Endothelial cell of umbilical vein (primary cell): ENCODE measurements at regions not wholly inside any gene's neighbourhood (a gene's known extent, or its start where the extent isn't known, plus 50 kb on each side); places are given as distances from the start of the nearest gene placed in this dataset.

Experiments
- BruUV-seq: library from RNA; stranded (reverse); fragments of 400-500 nt; replicated peaks from 2 replicates; lab custom pipeline; 2021; lab: Mats Ljungman, UMichigan
- CTCF ChIA-PET: fragments of 300-600, 350-600 bp; sonication (Branson Sonifier 250); formaldehyde crosslinking; loops from one replicate; lab custom pipeline; 2021; ENCODE audit warnings: antibody characterized with exemption, inconsistent platforms; lab: Charles Lee
- POLR2A ChIA-PET: fragments of 300-600, 350-600 bp; sonication (Branson Sonifier 250); formaldehyde crosslinking; loops from one replicate; lab custom pipeline; 2021; ENCODE audit warnings: antibody characterized with exemption, inconsistent platforms; lab: Charles Lee
- DNase-seq: peaks from one replicate; pipeline ENCODE4 v3.0.0-alpha.2; 2011; ENCODE audit warnings: low read depth, low spot score
- FAIRE-seq: peaks from 2 replicates; lab custom pipeline; 2011; peaks lifted over from hg19 to GRCh38; lab: Jason Lieb, UNC
- H2AFZ ChIP-seq: 2 replicates; pipeline ENCODE4 v1.6.0; 2012; ENCODE audit warnings: low read depth, low read length, control low read depth, inconsistent platforms
- H3K27ac ChIP-seq: 2 replicates; pipeline ENCODE4 v1.5.1; 2011; ENCODE audit warnings: low read depth, mild to moderate bottlenecking, control low read depth, low read length, moderate library complexity; ENCODE audit not compliant: insufficient read depth
- H3K27me3 ChIP-seq, 2 experiments: 2 replicates each; pipeline versions ENCODE4 v1.6.0 to v1.6.1; 2011; ENCODE audit warnings: low read length in 2 of 2, mixed read lengths in 1 of 2; ENCODE audit not compliant: control insufficient read depth in 2 of 2, insufficient read depth in 2 of 2
- H3K36me3 ChIP-seq, 2 experiments: 2 replicates in 1 of 2; 3 replicates in 1 of 2; pipeline ENCODE4 v1.5.1; 2011; ENCODE audit warnings: low read length in 2 of 2, mild to moderate bottlenecking in 1 of 2, moderate library complexity in 1 of 2; ENCODE audit not compliant: control insufficient read depth in 2 of 2, insufficient read depth in 2 of 2; ENCODE audit errors: extremely low read depth in 1 of 2
- H3K4me1 ChIP-seq: 3 replicates; pipeline ENCODE4 v1.5.1; 2011; ENCODE audit warnings: mild to moderate bottlenecking, low read length; ENCODE audit not compliant: control insufficient read depth, insufficient read depth; ENCODE audit errors: extremely low read depth
- H3K4me2 ChIP-seq: 2 replicates; pipeline ENCODE4 v1.6.1; 2011; ENCODE audit warnings: low read length, control low read depth, mixed read lengths; ENCODE audit not compliant: insufficient read depth
- H3K4me3 ChIP-seq, 3 experiments: fragments of 200-600 bp in 1 of 3; sonication (generic), shearing (Covaris generic) in 1 of 3; replicated peaks in 1 of 3; 2 replicates each; pipeline ENCODE4 v1.5.1; 2011 to 2016; ENCODE audit warnings: control low read depth in 3 of 3, low read length in 3 of 3, mild to moderate bottlenecking in 2 of 3, inconsistent platforms in 1 of 3, low read depth in 1 of 3, moderate library complexity in 1 of 3; ENCODE audit not compliant: insufficient read depth in 1 of 3
- H3K79me2 ChIP-seq: 2 replicates; pipeline ENCODE4 v1.6.0; 2012; ENCODE audit warnings: low read length, inconsistent platforms; ENCODE audit not compliant: control insufficient read depth, insufficient read depth
- H3K9ac ChIP-seq: replicated peaks from 2 replicates; pipeline ENCODE3; 2011; ENCODE audit warnings: low read length, control low read depth; ENCODE audit not compliant: insufficient read depth; ENCODE audit errors: extremely low read depth
- H3K9me1 ChIP-seq: replicated peaks from 3 replicates; pipeline ENCODE4 v1.6.0; 2011; ENCODE audit warnings: mild to moderate bottlenecking, low read length; ENCODE audit not compliant: control insufficient read depth, insufficient read depth; ENCODE audit errors: extremely low read depth
- H3K9me3 ChIP-seq: replicated peaks from 2 replicates; pipeline ENCODE4 v1.5.1; 2012; ENCODE audit warnings: low read length, inconsistent platforms; ENCODE audit not compliant: control insufficient read depth, insufficient read depth
- H4K20me1 ChIP-seq: replicated peaks from 2 replicates; pipeline ENCODE3; 2011; ENCODE audit warnings: mild to moderate bottlenecking, low read length; ENCODE audit not compliant: control insufficient read depth, insufficient read depth; ENCODE audit errors: extremely low read depth
- CTCF ChIP-seq, 2 donors: IDR thresholded peaks; 1 replicate in 1 of 2; 2 replicates in 1 of 2; pipeline ENCODE4 v1.5.1; 2011; ENCODE audit warnings: low read length in 2 of 2, mild to moderate bottlenecking in 2 of 2, moderate library complexity in 2 of 2, control low read depth in 1 of 2, inconsistent platforms in 1 of 2, low read depth in 1 of 2; ENCODE audit not compliant: insufficient read depth in 1 of 2; ENCODE audit errors: extremely low read depth in 1 of 2
- EZH2 ChIP-seq: IDR thresholded peaks from 2 replicates; pipeline ENCODE4 v1.6.1; 2012; ENCODE audit warnings: borderline replicate concordance, low read depth, mild to moderate bottlenecking, moderate library complexity, low read length, inconsistent platforms; ENCODE audit not compliant: severe bottlenecking
- FOS ChIP-seq: IDR thresholded peaks from 2 replicates; pipeline ENCODE4 v1.6.1; 2011; ENCODE audit warnings: mild to moderate bottlenecking, low read length, moderate library complexity, borderline replicate concordance; ENCODE audit not compliant: insufficient read depth
- GATA2 ChIP-seq: IDR thresholded peaks from 2 replicates; pipeline ENCODE4 v1.7.0; 2011; ENCODE audit warnings: low read depth, mild to moderate bottlenecking, moderate library complexity, mixed read lengths, low read length; ENCODE audit not compliant: insufficient read length, insufficient read depth
- JUN ChIP-seq: IDR thresholded peaks from 2 replicates; pipeline ENCODE4 v1.6.1; 2011; ENCODE audit warnings: borderline replicate concordance, low read depth; ENCODE audit not compliant: insufficient read length, insufficient read depth
- MYC ChIP-seq: IDR thresholded peaks from one replicate; pipeline ENCODE4 v1.6.1; 2011; ENCODE audit warnings: mild to moderate bottlenecking, low read depth, low read length
- POLR2A ChIP-seq: IDR thresholded peaks from 2 replicates; pipeline ENCODE4 v1.6.1; 2012; ENCODE audit warnings: low read depth, mild to moderate bottlenecking, control low read depth, low read length
- POLR2AphosphoS5 ChIP-seq: IDR thresholded peaks from 2 replicates; pipeline ENCODE4 v1.6.1; 2012; ENCODE audit warnings: low read depth, mild to moderate bottlenecking, control low read depth, low read length, moderate library complexity; ENCODE audit not compliant: insufficient read depth
- dilution Hi-C: fragments of 300-500 bp; cut with MboI; formaldehyde crosslinking; loops from one replicate; pipeline ENCODE4 v1.15.0; 2019; ENCODE audit warnings: low sequenced_read_pairs; ENCODE audit not compliant: extremely low pct_ligation_motif_present
- intact Hi-C: fragments of 100-400 bp; cut with micrococcal nuclease; formaldehyde crosslinking; loops from one replicate; pipeline ENCODE4 v1.10.0; 2022
- TF ChIP-seq, protein P1 (sequence below): IDR thresholded peaks from 2 replicates; pipeline ENCODE4 v1.6.1; 2011; ENCODE audit not compliant: insufficient read depth, insufficient read length

DNA sequence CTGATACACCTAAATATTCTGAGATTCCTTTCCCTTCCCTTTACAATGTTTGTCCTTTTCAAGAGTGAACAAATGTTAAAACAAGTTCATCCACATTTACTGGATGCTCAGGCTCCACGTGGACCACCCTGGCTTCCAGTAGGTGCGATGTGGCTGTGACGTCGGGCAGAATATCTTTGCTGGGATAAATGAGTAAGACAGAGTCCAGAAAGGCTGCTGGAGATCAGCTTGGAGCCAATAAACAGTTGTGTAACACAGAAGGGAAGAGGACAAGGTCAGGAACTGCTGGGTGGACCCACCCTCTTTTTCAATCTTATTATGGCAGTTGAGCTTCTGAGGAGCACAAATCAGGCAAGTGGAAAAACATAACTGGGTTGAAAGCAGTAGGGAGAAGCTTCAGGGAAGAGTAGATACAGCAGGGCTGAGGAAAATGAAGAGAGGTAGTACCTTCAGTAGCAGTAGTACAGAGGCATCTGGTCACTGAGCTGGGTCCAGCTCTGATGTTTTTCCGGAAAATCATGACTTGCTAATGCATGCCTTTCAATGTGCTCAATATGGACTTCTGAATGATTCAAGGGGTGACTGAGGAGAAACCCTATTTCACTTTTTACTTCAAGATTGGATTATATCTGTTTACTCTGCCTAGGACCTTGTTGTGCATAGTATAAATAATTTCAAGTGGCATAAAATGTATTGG is 171.8 kb upstream of the MAD2L1 start:
- Histone ChIP-seq H3K9ac (no peak overlapping the region), H3K79me2 (no peaks in the 10 kb centered on the region), H3K36me3 (no peaks in the 10 kb centered on the region), H3K4me3 (no peak overlapping the region), H3K27me3 (no peaks in the 10 kb centered on the region), H3K9me1 (no peaks in the 10 kb centered on the region), H2AFZ (no peak overlapping the region), H3K4me1 (no peaks in the 10 kb centered on the region), H3K4me2 (no peak overlapping the region), H3K9me3 (no peaks in the 10 kb centered on the region), H4K20me1 (no peaks in the 10 kb centered on the region), H3K27ac (no peak overlapping the region)
- TF ChIP-seq GATA2 = no peak
- no peak for TF ChIP-seq EZH2
- TF ChIP-seq POLR2AphosphoS5 = no peak
- TF ChIP-seq, protein P1, sequence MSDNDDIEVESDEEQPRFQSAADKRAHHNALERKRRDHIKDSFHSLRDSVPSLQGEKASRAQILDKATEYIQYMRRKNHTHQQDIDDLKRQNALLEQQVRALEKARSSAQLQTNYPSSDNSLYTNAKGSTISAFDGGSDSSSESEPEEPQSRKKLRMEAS = no peak
- no peak for TF ChIP-seq FOS
- TF ChIP-seq CTCF (IDR thresholded peaks at IDR 0.05; ENCODE audit: extremely low read depth in 1 of 2, insufficient read depth in 1 of 2, low read depth in 1 of 2, low read length in 2 of 2) = no peak
- no peak for TF ChIP-seq JUN
- TF ChIP-seq MYC = no peak
- TF ChIP-seq POLR2A = no peak
- FAIRE-seq = no peak
- no peak for DNase-seq
- no TSS peak for BruUV-seq
- POLR2A ChIA-PET = no interaction called here
- CTCF ChIA-PET = no interaction called here
- intact Hi-C loops (no loop called here), dilution Hi-C loops (no loop called here)
